Upper lobe of left lung (tissue), 4 donors: ENCODE measurements at regions not wholly inside any gene's neighbourhood (a gene's known extent, or its start where the extent isn't known, plus 50 kb on each side); places are given as distances from the start of the nearest gene placed in this dataset.

Experiments
- EP300 ChIP-seq, 4 donors: sonication (generic); formaldehyde crosslinking; IDR thresholded peaks; one replicate each; pipeline ENCODE4 v1.5.1; 2017; ENCODE audit warnings: antibody characterized with exemption in 4 of 4, control low read depth in 2 of 4
- POLR2A ChIP-seq, 4 donors: fragments of 450-650 bp; IDR thresholded peaks; one replicate each; pipeline ENCODE4 v1.5.1; 2016 to 2017; ENCODE audit warnings: antibody characterized with exemption in 4 of 4, mild to moderate bottlenecking in 2 of 4
- POLR2AphosphoS5 ChIP-seq, 2 donors: sonication (generic); formaldehyde crosslinking; IDR thresholded peaks; one replicate each; pipeline ENCODE4 v1.5.1; 2017; ENCODE audit warnings: antibody characterized with exemption in 2 of 2
- TF ChIP-seq, protein P1 (sequence below), 6 experiments: fragments of 450-650 bp in 4 of 6; fragments of 200-600 bp in 2 of 6; sonication (generic) in 2 of 6; IDR thresholded peaks; one replicate each; pipeline ENCODE4 v1.5.1; 2016 to 2019; ENCODE audit warnings: antibody characterized with exemption in 6 of 6

DNA sequence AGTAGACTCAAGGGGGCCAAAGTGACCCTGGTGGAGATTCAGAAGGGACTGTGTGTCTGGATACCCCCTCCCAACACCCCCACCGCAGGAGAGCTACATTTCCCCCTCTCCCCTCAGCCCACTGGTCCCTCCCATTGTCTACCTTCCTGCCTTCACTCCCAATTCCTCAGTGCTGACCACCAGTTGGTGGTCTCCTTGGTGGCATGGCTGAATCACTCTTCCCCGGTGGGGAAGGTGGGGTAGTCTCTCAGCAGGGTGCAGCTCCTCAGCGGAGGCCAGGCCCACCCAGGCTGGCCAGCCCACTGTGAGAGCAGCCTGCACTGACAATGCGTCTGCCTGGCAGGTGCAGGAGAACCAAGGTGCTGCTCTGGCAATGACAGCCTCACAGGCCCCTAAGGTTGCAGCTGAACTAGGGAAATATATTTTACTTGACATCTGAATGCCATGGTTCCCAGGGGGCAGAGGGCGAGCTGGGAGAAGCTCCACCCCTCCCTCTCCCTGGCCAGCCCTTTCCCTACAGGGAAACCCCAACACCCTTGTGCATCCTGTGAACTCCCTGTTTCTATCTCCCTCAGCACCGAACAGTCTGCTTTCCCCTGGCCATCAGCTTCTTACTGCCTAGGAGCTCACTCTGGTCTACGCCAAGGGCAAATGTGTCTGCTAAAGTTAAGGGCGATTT is 62.6 kb upstream of the PAX8 start:
- TF ChIP-seq, protein P1, sequence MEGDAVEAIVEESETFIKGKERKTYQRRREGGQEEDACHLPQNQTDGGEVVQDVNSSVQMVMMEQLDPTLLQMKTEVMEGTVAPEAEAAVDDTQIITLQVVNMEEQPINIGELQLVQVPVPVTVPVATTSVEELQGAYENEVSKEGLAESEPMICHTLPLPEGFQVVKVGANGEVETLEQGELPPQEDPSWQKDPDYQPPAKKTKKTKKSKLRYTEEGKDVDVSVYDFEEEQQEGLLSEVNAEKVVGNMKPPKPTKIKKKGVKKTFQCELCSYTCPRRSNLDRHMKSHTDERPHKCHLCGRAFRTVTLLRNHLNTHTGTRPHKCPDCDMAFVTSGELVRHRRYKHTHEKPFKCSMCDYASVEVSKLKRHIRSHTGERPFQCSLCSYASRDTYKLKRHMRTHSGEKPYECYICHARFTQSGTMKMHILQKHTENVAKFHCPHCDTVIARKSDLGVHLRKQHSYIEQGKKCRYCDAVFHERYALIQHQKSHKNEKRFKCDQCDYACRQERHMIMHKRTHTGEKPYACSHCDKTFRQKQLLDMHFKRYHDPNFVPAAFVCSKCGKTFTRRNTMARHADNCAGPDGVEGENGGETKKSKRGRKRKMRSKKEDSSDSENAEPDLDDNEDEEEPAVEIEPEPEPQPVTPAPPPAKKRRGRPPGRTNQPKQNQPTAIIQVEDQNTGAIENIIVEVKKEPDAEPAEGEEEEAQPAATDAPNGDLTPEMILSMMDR (IDR thresholded peaks at IDR 0.05), result no peak
- TF ChIP-seq POLR2AphosphoS5 (IDR thresholded peaks at IDR 0.05), result no peak
- no peak for TF ChIP-seq EP300 (IDR thresholded peaks at IDR 0.05)
- TF ChIP-seq POLR2A (IDR thresholded peaks at IDR 0.05), result no peak
